Stimulated activated CD8-positive, alpha-beta memory T cell treated with anti-CD3 and anti-CD28 coated beads, Interleukin-4, amount 100 ng/mL, for 48 hours (primary cell): ENCODE measurements at regions not wholly inside any gene's neighbourhood (a gene's known extent, or its start where the extent isn't known, plus 50 kb on each side); places are given as distances from the start of the nearest gene placed in this dataset.
"Not testable (repeated sequence)": the region's sequence is repeated elsewhere in the genome, so short reads cannot be mapped to it uniquely, and the experiment has no call there.

Experiments
- DNase-seq: peaks from one replicate; pipeline ENCODE4 v3.0.0-alpha.2; 2020

GRCh38 chr16:65702707-65703402 lies 581.0 kb upstream of the CDH11 start:
- DNase-seq = no peak

DNA sequence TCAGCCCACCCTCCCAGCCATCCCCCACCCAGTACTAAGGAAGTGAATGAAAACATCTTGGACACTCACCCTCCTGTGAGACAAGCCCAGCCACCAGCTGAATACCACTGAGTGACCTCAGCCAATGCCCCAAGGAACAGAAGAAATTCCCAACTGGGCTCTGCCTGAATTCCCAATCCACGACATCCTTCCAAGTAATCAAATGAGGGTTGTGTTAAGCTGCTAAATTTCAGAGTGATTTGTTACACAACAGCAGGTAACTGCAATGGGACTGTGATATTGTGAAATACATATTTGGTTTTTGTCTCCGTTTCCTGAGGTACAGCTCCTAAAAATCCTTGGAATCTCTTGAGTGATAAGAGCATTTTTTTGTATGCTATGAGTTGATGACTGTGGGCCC lies 578.7 kb upstream of the CDH11 start:
- no peak for DNase-seq

GRCh38 chr16:65698791-65699321 lies 577.0 kb upstream of the CDH11 start:
- DNase-seq = no peak

GRCh38 chr16:65697521-65697920 lies 575.7 kb upstream of the CDH11 start:
- DNase-seq = no peak

DNA sequence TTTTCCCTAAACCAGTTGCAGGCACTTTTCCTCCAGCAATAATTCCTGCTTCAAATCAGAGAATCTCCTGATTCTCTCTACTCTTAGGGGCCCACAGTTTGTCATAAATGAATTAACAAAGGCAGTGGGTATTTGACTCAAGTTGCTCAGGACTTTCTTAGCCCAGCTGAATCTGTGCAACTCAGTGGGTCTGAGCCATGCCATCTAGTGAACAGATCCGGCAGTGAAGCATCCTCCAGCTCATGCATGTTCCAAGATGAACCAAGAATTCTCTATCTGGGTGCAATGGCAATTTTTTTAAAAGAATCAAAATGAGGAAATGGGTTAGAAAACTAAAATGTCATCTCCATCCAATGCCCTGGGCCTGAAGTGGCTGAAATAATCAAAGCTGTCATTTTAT lies 575.2 kb upstream of the CDH11 start:
- no peak for DNase-seq

GRCh38 chr16:65691846-65692245 lies 570.0 kb upstream of the CDH11 start:
- DNase-seq = not testable (repeated sequence)

- DNase-seq = no peak
These were observed 567.9 kb upstream of the CDH11 start for GRCh38 chr16:65689726-65690125.

- no peak for DNase-seq
These were observed 566.4 kb upstream of the CDH11 start for GRCh38 chr16:65688301-65688700.

GRCh38 chr16:65684230-65684629 lies 562.4 kb upstream of the CDH11 start:
- DNase-seq = no peak

DNA sequence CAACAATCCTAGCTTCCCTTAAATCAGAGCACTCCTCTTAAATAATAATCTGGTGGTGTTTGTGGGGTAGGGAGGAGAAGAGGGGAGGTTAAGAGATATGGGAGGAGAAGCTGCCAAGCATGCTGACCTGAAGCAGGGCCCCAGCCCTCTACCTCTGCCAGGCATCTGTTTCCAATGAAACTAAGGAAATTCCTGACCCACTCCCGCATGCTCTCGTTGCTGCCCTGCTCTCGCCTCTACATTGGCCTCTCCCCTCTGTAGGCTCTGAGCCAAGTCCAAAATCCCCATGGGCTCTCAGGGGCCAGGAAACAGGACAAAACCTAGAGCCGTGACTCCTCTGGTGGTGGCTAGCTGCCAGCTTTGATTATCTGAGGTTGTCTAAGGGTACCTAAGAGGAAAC lies 559.5 kb upstream of the CDH11 start:
- DNase-seq = no peak

DNA sequence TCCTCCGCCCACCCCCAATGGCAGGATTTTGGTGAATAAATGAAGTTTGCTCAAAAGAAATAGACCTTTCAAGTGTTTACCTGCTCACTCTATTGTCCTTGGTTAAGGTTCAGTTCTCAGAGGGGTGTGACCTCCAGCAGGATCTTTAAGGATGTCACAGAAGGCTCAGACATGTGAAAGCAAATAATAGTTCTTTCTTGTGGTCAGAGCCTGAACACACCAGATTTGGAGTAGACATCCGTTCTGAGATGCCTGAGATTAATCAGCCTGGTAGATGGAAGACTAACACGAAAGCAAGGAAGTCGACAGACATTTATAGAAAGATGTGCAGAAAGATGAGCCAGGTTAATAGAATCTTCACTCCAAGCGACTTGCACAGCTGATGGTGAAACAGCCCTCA lies 557.9 kb upstream of the CDH11 start:
- no peak for DNase-seq

DNA sequence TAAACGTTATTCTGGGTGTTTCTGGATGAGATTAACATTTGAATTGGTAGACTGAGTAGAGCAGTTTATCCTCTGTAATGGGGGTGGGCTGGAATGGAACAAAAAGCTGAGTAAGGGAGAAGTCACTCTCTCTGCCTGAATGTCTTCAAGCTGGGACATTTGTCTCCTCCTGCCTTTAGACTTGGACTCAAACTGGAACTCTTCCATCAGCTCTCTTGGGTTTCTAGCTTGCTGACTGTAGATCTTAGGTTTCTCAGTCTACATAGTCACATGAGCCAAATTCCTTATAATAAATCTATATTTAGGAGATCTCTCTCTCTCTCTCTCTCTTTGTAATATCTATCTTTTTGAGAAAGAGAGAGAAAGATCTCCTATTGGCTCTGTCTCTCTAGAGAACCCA lies 553.3 kb upstream of the CDH11 start:
- DNase-seq = no peak

GRCh38 chr16:65672960-65673359 lies 551.1 kb upstream of the CDH11 start:
- DNase-seq = no peak

GRCh38 chr16:65671071-65671470 lies 549.2 kb upstream of the CDH11 start:
- no peak for DNase-seq

- DNase-seq = no peak
These were observed 546.3 kb upstream of the CDH11 start for GRCh38 chr16:65668064-65668595.

DNA sequence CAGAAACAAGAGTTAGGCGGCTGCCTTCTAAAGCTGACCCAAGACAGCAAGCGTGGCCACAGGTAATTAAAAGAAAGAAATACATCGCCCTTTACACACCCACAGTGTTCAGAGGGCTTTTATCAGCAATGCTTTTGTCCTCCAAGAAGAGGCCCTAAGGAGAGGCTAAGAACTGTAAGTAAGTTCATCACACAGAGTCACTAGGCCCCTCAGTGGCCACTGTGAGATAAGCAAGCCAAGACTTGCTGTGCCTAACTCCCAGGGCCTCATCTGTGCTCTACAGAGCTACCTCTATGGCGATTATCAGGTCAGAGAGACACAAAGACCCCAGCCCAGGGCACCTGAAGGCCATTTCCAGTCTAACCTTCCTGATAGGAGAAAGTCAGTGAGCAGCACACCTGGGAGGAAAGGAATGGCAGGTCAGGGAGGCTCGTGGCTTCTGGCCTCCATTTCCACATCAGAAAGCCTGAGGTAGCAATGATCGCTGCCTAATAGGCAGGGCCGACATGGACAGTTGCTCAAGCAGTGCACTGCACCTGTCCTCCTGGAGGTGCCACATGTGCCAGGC lies 545.2 kb upstream of the CDH11 start:
- DNase-seq = no peak

GRCh38 chr16:65666132-65666941 lies 544.5 kb upstream of the CDH11 start:
- DNase-seq = no peak

GRCh38 chr16:65665586-65665985 lies 543.7 kb upstream of the CDH11 start:
- no peak for DNase-seq

DNA sequence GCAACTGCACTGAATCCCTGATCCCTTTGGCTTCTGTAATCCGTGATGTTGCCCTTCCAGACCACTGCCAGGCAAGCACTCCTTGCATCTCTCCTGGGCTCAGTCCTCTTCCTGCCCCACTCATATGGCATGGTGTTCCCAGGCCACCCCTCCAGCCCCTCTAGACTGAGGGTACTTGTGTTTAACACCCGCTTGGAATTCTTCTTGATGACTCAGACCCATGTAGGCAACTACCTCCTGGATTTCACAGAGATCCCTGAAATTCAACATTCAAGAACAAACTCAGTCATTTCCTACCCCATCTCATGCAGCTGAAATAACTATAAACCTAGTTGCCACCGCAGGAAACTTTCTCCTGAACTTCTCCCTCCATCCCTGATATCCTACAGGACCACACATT lies 541.9 kb upstream of the CDH11 start:
- DNase-seq = no peak

- no peak for DNase-seq
These were observed 540.4 kb upstream of the CDH11 start for GRCh38 chr16:65662256-65662655.

DNA sequence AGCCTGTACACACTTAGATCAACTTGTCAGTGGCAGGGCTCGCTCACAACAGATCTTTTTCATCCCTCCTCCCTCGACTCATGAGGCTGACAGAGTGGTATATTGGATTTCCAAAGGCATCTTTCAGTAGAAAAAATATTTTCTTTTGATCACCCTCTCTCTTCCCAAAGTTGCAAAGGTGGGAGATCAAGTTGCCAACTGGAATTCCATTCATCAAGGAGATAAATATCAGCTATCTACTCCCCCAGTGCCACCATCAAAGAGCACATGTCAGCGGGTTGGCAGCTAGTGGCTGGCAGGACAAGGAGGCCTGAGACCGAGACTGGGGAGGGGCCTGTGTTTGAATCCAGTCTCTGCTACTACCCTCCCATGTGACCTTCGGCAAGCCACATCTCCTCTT lies 539.7 kb upstream of the CDH11 start:
- no peak for DNase-seq

GRCh38 chr16:65660390-65660789 lies 538.5 kb upstream of the CDH11 start:
- no peak for DNase-seq

GRCh38 chr16:65659758-65660157 lies 537.9 kb upstream of the CDH11 start:
- DNase-seq = no peak

DNA sequence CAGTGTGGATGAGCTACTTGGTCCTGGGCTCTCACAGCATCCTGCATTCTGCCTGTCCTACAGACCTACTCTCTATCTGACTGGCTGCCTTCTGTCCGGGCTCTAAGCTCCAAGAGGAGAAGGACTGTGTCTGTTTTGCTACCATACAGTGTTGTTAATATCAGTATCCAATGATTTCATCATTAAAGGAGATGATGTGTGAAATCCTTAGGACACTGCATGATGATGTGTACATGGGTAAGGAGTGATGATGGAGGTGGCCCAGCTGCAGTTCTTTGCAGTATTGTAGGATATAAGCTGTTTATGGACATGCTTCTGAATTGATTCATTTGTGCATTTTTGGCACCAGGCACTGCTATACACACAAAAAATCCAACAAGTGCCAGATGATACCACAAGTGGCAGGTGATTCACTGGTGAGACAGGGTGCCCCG lies 536.9 kb upstream of the CDH11 start:
- DNase-seq = no peak
